Suprapubic skin (tissue), 4 donors: ENCODE measurements at regions not wholly inside any gene's neighbourhood (a gene's known extent, or its start where the extent isn't known, plus 50 kb on each side); places are given as distances from the start of the nearest gene placed in this dataset.

Experiments
- DNase-seq, 2 donors: peaks; one replicate each; pipeline ENCODE4 v3.0.0-alpha.2; 2019; ENCODE audit warnings: low spot score in 2 of 2
- H3K27ac ChIP-seq: fragments of 200-600 bp; sonication (generic); one replicate; pipeline ENCODE4 v1.5.1; 2019
- H3K27me3 ChIP-seq: fragments of 200-600 bp; sonication (generic); one replicate; pipeline ENCODE4 v1.5.1; 2019
- H3K36me3 ChIP-seq: fragments of 200-600 bp; sonication (generic); one replicate; pipeline ENCODE4 v1.5.1; 2019
- H3K4me1 ChIP-seq: fragments of 200-600 bp; sonication (generic); one replicate; pipeline ENCODE4 v1.5.1; 2019
- H3K4me3 ChIP-seq: fragments of 200-600 bp; sonication (generic); one replicate; pipeline ENCODE4 v1.5.1; 2019; ENCODE audit warnings: mild to moderate bottlenecking
- H3K9me3 ChIP-seq: fragments of 200-600 bp; sonication (generic); one replicate; pipeline ENCODE4 v1.5.1; 2019
- EP300 ChIP-seq: sonication (generic); formaldehyde crosslinking; IDR thresholded peaks from one replicate; pipeline ENCODE4 v1.6.1; 2017; ENCODE audit warnings: antibody characterized with exemption
- POLR2A ChIP-seq, 2 donors: fragments of 450-650 bp; IDR thresholded peaks; one replicate each; pipeline ENCODE4 v1.6.1; 2017; ENCODE audit warnings: antibody characterized with exemption in 2 of 2, mild to moderate bottlenecking in 2 of 2, moderate library complexity in 2 of 2
- POLR2AphosphoS5 ChIP-seq, 3 donors: sonication (generic); formaldehyde crosslinking; IDR thresholded peaks; one replicate each; pipeline ENCODE4 v1.6.1; 2017; ENCODE audit warnings: antibody characterized with exemption in 3 of 3
- WGBS: methylation state at CpG from one replicate; pipeline ENCODE4 v1.1.5; 2018; 5-methylcytosine and 5-hydroxymethylcytosine counted together
- TF ChIP-seq, protein P1 (sequence below), 2 donors: fragments of 200-600 bp in 1 of 2; fragments of 450-650 bp in 1 of 2; sonication (generic) in 1 of 2; IDR thresholded peaks; one replicate each; pipeline ENCODE4 v1.5.1; 2016 to 2019; ENCODE audit warnings: antibody characterized with exemption in 2 of 2, mild to moderate bottlenecking in 1 of 2, moderate library complexity in 1 of 2

DNA sequence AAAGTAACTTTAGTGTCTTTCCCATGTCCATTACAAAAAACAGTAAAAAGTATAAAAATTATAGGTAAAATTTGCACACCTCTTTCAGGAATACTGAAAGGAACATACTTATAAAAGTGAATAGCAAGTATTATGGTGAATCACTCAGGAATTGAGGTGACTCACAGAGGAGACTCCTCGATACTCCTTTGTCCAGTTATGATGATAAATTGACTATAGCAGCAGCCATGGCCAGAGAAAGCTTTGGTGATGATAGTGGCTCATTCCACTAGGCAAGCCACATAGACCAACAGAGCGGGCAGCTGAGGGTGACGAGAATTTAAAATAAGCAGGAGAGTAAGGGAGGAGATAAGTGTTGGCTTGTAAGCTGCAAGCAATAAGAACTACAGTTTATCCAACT lies 1231.1 kb upstream of the CELF2 start:
- TF ChIP-seq, protein P1, sequence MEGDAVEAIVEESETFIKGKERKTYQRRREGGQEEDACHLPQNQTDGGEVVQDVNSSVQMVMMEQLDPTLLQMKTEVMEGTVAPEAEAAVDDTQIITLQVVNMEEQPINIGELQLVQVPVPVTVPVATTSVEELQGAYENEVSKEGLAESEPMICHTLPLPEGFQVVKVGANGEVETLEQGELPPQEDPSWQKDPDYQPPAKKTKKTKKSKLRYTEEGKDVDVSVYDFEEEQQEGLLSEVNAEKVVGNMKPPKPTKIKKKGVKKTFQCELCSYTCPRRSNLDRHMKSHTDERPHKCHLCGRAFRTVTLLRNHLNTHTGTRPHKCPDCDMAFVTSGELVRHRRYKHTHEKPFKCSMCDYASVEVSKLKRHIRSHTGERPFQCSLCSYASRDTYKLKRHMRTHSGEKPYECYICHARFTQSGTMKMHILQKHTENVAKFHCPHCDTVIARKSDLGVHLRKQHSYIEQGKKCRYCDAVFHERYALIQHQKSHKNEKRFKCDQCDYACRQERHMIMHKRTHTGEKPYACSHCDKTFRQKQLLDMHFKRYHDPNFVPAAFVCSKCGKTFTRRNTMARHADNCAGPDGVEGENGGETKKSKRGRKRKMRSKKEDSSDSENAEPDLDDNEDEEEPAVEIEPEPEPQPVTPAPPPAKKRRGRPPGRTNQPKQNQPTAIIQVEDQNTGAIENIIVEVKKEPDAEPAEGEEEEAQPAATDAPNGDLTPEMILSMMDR (IDR thresholded peaks at IDR 0.05) = no peak
- TF ChIP-seq POLR2AphosphoS5 (IDR thresholded peaks at IDR 0.05) = no peak
- TF ChIP-seq EP300 = no peak
- no peak for TF ChIP-seq POLR2A (IDR thresholded peaks at IDR 0.05)
- no peak overlapping the region for H3K27ac ChIP-seq
- no peaks in the 10 kb centered on the region for H3K27me3 ChIP-seq
- H3K9me3 ChIP-seq = no peaks in the 10 kb centered on the region
- H3K4me1 ChIP-seq = no peaks in the 10 kb centered on the region
- no peak overlapping the region for H3K4me3 ChIP-seq
- 96% methylated on average over 3 of the region's 3 CpGs for WGBS
- DNase-seq = no peak
- no peaks in the 10 kb centered on the region for H3K36me3 ChIP-seq

DNA sequence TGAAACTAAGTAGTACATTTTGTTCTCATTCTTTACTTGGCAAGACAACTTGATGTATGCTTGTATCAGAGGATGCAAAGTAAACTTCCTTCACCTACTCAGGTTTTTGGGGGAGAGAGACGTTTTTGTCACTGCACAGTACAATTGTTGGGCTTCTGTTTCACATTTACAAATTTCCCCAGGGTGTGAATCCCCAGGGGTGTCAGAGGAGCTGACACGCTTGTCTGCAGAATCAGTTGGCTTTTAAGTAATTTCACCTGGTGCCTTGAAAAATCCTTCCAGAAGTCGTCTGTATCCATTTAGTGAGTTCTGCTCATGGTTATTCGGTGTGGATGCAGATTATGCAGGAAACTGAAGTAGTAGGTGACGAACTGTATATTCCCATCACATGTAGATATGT lies 1227.7 kb upstream of the CELF2 start:
- TF ChIP-seq POLR2AphosphoS5 (IDR thresholded peaks at IDR 0.05) (no peak), EP300 (no peak), POLR2A (IDR thresholded peaks at IDR 0.05) (no peak)
- TF ChIP-seq, protein P1 (IDR thresholded peaks at IDR 0.05) = no peak
- Histone ChIP-seq H3K4me3 (no peak overlapping the region), H3K27me3 (no peaks in the 10 kb centered on the region), H3K27ac (no peak overlapping the region), H3K4me1 (no peaks in the 10 kb centered on the region), H3K36me3 (no peaks in the 10 kb centered on the region), H3K9me3 (no peaks in the 10 kb centered on the region)
- WGBS = 52% methylated on average over 5 of the region's 5 CpGs
- DNase-seq = no peak

DNA sequence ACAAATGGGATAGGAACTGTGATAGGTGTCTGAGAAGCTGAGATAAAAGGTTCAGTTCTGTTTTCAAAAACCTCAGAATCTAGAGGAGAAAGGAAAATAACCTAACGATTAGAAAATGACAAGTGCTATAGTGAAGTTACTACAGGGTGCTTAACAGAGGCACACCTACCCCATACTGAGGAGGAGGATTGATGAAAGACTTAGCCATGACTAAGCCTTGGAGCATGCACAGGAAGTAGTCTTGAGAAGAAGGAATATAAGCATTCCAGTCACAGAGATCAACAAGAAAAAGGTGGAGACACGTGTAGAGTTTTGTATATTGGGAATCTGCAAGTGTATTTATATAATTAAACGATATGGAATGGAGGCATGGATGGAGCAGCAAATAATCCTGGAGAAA lies 1225.5 kb upstream of the CELF2 start:
- DNase-seq = no peak
- Histone ChIP-seq H3K4me1 (no peaks in the 10 kb centered on the region), H3K36me3 (no peaks in the 10 kb centered on the region), H3K4me3 (no peak overlapping the region), H3K27ac (no peak overlapping the region), H3K27me3 (no peaks in the 10 kb centered on the region), H3K9me3 (no peaks in the 10 kb centered on the region)
- no peak for TF ChIP-seq POLR2AphosphoS5 (IDR thresholded peaks at IDR 0.05)
- TF ChIP-seq, protein P1 (IDR thresholded peaks at IDR 0.05) = no peak
- no peak for TF ChIP-seq POLR2A (IDR thresholded peaks at IDR 0.05)
- no peak for TF ChIP-seq EP300
- WGBS = 64% methylated on average over 3 of the region's 3 CpGs

DNA sequence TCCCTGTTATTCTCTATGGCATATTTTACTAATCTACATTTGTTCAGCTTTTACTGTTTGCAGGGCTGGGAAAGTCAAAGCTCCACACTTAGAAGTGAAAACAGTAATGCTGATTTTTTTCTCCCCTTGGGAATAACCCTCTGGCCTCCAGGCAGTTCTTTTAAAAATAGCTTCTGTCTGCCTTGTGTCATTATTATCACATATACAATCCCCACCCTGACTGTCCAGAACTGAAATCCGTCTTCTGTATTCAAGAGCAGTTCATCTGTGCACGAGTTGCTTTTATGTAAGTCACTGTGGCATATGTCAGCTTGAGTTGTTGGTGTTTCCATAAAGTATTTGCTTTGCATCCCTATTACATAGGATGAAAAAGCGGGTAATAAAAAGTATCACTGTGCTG lies 1221.1 kb upstream of the CELF2 start:
- no peak for DNase-seq
- Histone ChIP-seq H3K36me3 (no peaks in the 10 kb centered on the region), H3K4me1 (no peaks in the 10 kb centered on the region), H3K27ac (no peak overlapping the region), H3K4me3 (no peak overlapping the region), H3K9me3 (no peaks in the 10 kb centered on the region), H3K27me3 (no peaks in the 10 kb centered on the region)
- WGBS = 55% methylated on average over 3 of the region's 3 CpGs
- TF ChIP-seq EP300 (no peak), POLR2AphosphoS5 (IDR thresholded peaks at IDR 0.05) (no peak), POLR2A (IDR thresholded peaks at IDR 0.05) (no peak)
- TF ChIP-seq, protein P1 (IDR thresholded peaks at IDR 0.05) = no peak

DNA sequence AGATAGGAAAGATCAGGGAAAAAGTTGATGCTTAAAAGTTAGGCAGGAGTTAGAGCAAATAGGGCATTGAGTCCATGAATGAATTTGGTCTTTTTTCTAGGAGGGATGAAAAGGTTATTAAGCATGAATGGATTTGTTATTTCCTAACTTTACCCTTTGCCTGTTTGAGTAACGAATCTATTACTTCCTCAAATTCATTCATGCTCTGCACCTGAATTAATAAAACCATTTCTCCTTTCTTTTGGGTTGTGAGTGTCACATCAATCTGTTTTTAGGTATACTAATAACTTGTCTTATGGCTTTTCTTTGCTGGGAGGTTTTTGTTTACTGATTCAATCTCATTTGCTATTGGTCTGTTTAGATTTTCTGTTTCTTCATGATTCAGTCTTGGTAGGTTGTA lies 1217.7 kb upstream of the CELF2 start:
- no peaks in the 10 kb centered on the region for H3K9me3 ChIP-seq
- TF ChIP-seq POLR2A (IDR thresholded peaks at IDR 0.05) (no peak), EP300 (no peak), POLR2AphosphoS5 (IDR thresholded peaks at IDR 0.05) (no peak)
- TF ChIP-seq, protein P1 (IDR thresholded peaks at IDR 0.05) = no peak
- H3K27ac ChIP-seq = no peak overlapping the region
- no peaks in the 10 kb centered on the region for H3K4me1 ChIP-seq
- DNase-seq = no peak
- no peaks in the 10 kb centered on the region for H3K36me3 ChIP-seq
- H3K27me3 ChIP-seq = no peaks in the 10 kb centered on the region
- WGBS = 60% methylated on average over 1 of the region's 1 CpG
- H3K4me3 ChIP-seq = no peak overlapping the region
